ENCODE measurements at regions not wholly inside any gene's neighbourhood (a gene's known extent, or its start where the extent isn't known, plus 50 kb on each side); places are given as distances from the start of the nearest gene placed in this dataset.

- no peak for DNase-seq
Measured at GRCh38 chr13:82661126-82661525, 1221.1 kb downstream of the SLITRK1 start.

GRCh38 chr13:82658811-82659210 is 1223.5 kb downstream of the SLITRK1 start:
- no peak for DNase-seq

GRCh38 chr13:82657471-82657870 is 1224.8 kb downstream of the SLITRK1 start:
- DNase-seq, result no peak

GRCh38 chr13:82654861-82655855 is 1227.1 kb downstream of the SLITRK1 start:
- no peak for DNase-seq

- no peak for DNase-seq
Measured at GRCh38 chr13:82654143-82654542, 1228.1 kb downstream of the SLITRK1 start.

- no peak for DNase-seq
Measured at GRCh38 chr13:82647540-82647939, 1234.7 kb downstream of the SLITRK1 start.

GRCh38 chr13:82636119-82636518 is 1246.2 kb downstream of the SLITRK1 start:
- no peak for DNase-seq

- no peak for DNase-seq
Measured at GRCh38 chr13:82634946-82635345, 1247.3 kb downstream of the SLITRK1 start.

- DNase-seq, result no peak
Measured at GRCh38 chr13:82627183-82627582, 1255.1 kb downstream of the SLITRK1 start.

- no peak for DNase-seq
Measured at GRCh38 chr13:82625717-82626116, 1256.6 kb downstream of the SLITRK1 start.

GRCh38 chr13:82615043-82615442 is 1267.2 kb downstream of the SLITRK1 start:
- DNase-seq, result no peak

- no peak for DNase-seq
Measured at GRCh38 chr13:82614086-82614485, 1268.2 kb downstream of the SLITRK1 start.

GRCh38 chr13:82606008-82606407 is 1276.3 kb downstream of the SLITRK1 start:
- DNase-seq, result no peak

GRCh38 chr13:82597747-82598146 is 1284.5 kb downstream of the SLITRK1 start:
- DNase-seq, result no peak

- DNase-seq, result no peak
Measured at GRCh38 chr13:82593239-82593638, 1289.0 kb downstream of the SLITRK1 start.

GRCh38 chr13:82571653-82572052 is 1310.6 kb downstream of the SLITRK1 start:
- no peak for DNase-seq

GRCh38 chr13:82569581-82569980 is 1312.7 kb downstream of the SLITRK1 start:
- DNase-seq, result no peak

- no peak for DNase-seq
Measured at GRCh38 chr13:82566864-82567263, 1315.4 kb downstream of the SLITRK1 start.

- DNase-seq, result no peak
Measured at GRCh38 chr13:82565201-82565600, 1317.1 kb downstream of the SLITRK1 start.

- DNase-seq, result no peak
Measured at GRCh38 chr13:82560889-82561288, 1321.4 kb downstream of the SLITRK1 start.

- no peak for DNase-seq
Measured at GRCh38 chr13:82522872-82523271, 1359.4 kb downstream of the SLITRK1 start.

- DNase-seq, result no peak
Measured at GRCh38 chr13:82506805-82507414, 1375.4 kb downstream of the SLITRK1 start.

GRCh38 chr13:82501834-82502233 is 1380.4 kb downstream of the SLITRK1 start:
- DNase-seq, result no peak

- DNase-seq, result no peak
Measured at GRCh38 chr13:82480415-82480814, 1401.9 kb downstream of the SLITRK1 start.
